GM12891 (cell line): ENCODE measurements at regions not wholly inside any gene's neighbourhood (a gene's known extent, or its start where the extent isn't known, plus 50 kb on each side); places are given as distances from the start of the nearest gene placed in this dataset.

Experiments
- POLR2A ChIP-seq: IDR thresholded peaks from 2 replicates; pipeline ENCODE4 v1.6.1; 2011; ENCODE audit warnings: low read depth, low read length, control low read depth
- POLR2AphosphoS5 ChIP-seq: IDR thresholded peaks from 2 replicates; pipeline ENCODE4 v1.6.1; 2011; ENCODE audit warnings: low read depth, low read length, control low read depth
- SPI1 ChIP-seq: IDR thresholded peaks from 2 replicates; pipeline ENCODE4 v1.6.1; 2011; ENCODE audit warnings: low read depth, low read length, control low read depth
- TAF1 ChIP-seq: IDR thresholded peaks from 2 replicates; pipeline ENCODE4 v1.6.1; 2011; ENCODE audit warnings: low read depth, low read length, control low read depth

GRCh38 chr14:55746558-55746957, 166.6 kb downstream of the KTN1 start:
- TF ChIP-seq POLR2A (no peak), TAF1 (no peak), POLR2AphosphoS5 (no peak), SPI1 (no peak)
